Spleen (tissue), 7 donors: ENCODE measurements at regions not wholly inside any gene's neighbourhood (a gene's known extent, or its start where the extent isn't known, plus 50 kb on each side); places are given as distances from the start of the nearest gene placed in this dataset.

Source experiments
- POLR2A ChIP-seq, 3 donors: fragments of 450-650 bp; IDR thresholded peaks; one replicate each; pipeline ENCODE4 v1.5.1; 2017; ENCODE audit warnings: antibody characterized with exemption in 3 of 3, mild to moderate bottlenecking in 1 of 3
- POLR2AphosphoS5 ChIP-seq, 3 donors: sonication (generic); formaldehyde crosslinking; IDR thresholded peaks; one replicate each; pipeline ENCODE4 v1.5.1; 2017; ENCODE audit warnings: antibody characterized with exemption in 3 of 3
- TF ChIP-seq, protein P1 (sequence below), 11 experiments: fragments of 200-600 bp in 7 of 11; fragments of 450-650 bp in 4 of 11; sonication (generic) in 4 of 11; IDR thresholded peaks in 8 of 11; conservative IDR thresholded peaks in 3 of 11; 1 replicate in 7 of 11; 2 replicates in 4 of 11; pipeline versions ENCODE4 v1.4.0 to v1.8.0; 2016 to 2021; ENCODE audit warnings: antibody characterized with exemption in 11 of 11, inconsistent platforms in 4 of 11, mild to moderate bottlenecking in 1 of 11
- donor health status: DM: no; HTN: no; CAD: no; lungs with moderate emphysema.
- donor health status: DM: no; HTN: no; CAD: no.
- donor health status: DM: no; HTN: no; CAD: no.

- TF ChIP-seq, protein P1, sequence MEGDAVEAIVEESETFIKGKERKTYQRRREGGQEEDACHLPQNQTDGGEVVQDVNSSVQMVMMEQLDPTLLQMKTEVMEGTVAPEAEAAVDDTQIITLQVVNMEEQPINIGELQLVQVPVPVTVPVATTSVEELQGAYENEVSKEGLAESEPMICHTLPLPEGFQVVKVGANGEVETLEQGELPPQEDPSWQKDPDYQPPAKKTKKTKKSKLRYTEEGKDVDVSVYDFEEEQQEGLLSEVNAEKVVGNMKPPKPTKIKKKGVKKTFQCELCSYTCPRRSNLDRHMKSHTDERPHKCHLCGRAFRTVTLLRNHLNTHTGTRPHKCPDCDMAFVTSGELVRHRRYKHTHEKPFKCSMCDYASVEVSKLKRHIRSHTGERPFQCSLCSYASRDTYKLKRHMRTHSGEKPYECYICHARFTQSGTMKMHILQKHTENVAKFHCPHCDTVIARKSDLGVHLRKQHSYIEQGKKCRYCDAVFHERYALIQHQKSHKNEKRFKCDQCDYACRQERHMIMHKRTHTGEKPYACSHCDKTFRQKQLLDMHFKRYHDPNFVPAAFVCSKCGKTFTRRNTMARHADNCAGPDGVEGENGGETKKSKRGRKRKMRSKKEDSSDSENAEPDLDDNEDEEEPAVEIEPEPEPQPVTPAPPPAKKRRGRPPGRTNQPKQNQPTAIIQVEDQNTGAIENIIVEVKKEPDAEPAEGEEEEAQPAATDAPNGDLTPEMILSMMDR (IDR thresholded peaks at IDR 0.05 in 8 of 11, conservative IDR thresholded peaks at IDR 0.05 in 3 of 11): no peak
- TF ChIP-seq POLR2AphosphoS5 (IDR thresholded peaks at IDR 0.05) (no peak), POLR2A (IDR thresholded peaks at IDR 0.05) (no peak)
Observed at GRCh38 chr7:115558161-115558560, 472.4 kb downstream of the TFEC start.
